Right lobe of liver (tissue), 4 donors: ENCODE measurements at regions not wholly inside any gene's neighbourhood (a gene's known extent, or its start where the extent isn't known, plus 50 kb on each side); places are given as distances from the start of the nearest gene placed in this dataset.
"Not testable (repeated sequence)": the region's sequence is repeated elsewhere in the genome, so short reads cannot be mapped to it uniquely, and the experiment has no call there.

Source experiments
- CTCF ChIP-seq, 4 donors: fragments of 200-600 bp in 3 of 4; fragments of 450-650 bp in 1 of 4; IDR thresholded peaks; one replicate each; pipeline versions ENCODE4 v1.5.1 to v1.8.0; 2016 to 2022; ENCODE audit warnings: antibody characterized with exemption in 4 of 4, mild to moderate bottlenecking in 2 of 4
- POLR2A ChIP-seq: fragments of 450-650 bp; IDR thresholded peaks from one replicate; pipeline ENCODE4 v1.6.1; 2017; ENCODE audit warnings: antibody characterized with exemption, mild to moderate bottlenecking
- donor health status: DM: no; HTN: no; CAD: no.
- donor health status: DM: no; HTN: no; CAD: no.
- donor health status: DM: no; HTN: yes; CAD: no.

GRCh38 chr15:32506787-32507186 lies 51.4 kb upstream of the GOLGA8O start:
- not testable (repeated sequence) for TF ChIP-seq CTCF (IDR thresholded peaks at IDR 0.05); POLR2A
